Thyroid gland (tissue), 4 donors: ENCODE measurements at regions not wholly inside any gene's neighbourhood (a gene's known extent, or its start where the extent isn't known, plus 50 kb on each side); places are given as distances from the start of the nearest gene placed in this dataset.

Experiments
- POLR2A ChIP-seq, 2 donors: fragments of 450-650 bp; IDR thresholded peaks; one replicate each; pipeline ENCODE4 v1.6.1; 2017; ENCODE audit warnings: antibody characterized with exemption in 2 of 2, mild to moderate bottlenecking in 2 of 2, moderate library complexity in 1 of 2
- TF ChIP-seq, protein P1 (sequence below), 6 experiments: fragments of 200-600 bp in 3 of 6; fragments of 450-650 bp in 3 of 6; sonication (generic) in 3 of 6; IDR thresholded peaks; one replicate each; pipeline ENCODE4 v1.5.1; 2016 to 2019; ENCODE audit warnings: antibody characterized with exemption in 6 of 6, mild to moderate bottlenecking in 2 of 6, inconsistent platforms in 1 of 6, moderate library complexity in 1 of 6

DNA sequence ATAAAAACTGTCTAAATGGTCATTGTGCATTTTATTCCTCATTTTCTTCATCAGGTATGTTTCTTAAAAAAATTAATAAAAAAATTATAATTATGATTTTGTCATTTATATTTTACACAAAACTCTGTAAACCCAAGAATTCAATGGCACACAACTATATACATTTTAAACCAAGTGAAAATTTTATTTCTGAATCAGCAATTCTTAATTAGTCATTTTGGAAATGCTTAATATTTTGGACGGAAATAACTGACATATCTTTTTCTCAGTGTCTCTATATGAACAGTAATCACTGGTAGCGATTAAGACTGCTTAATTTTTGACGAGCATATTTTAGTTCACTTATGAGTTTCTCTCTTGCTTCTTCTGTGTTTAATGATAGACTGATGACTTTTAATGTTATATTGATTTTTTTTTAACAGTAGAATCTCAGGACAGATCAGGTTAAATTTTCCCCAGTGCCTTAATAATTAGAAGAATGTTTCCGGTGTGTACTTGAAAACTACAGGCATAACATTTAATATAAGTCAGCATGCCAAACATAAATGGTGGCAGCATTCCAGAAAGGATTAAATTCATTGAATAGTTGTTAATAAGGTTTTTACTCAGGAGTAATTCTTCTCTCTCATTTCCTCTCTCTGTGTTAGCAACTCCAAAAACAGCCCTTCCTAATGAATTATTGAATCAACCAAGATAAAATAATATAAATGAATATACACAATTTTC lies 644.7 kb upstream of the CDH6 start:
- TF ChIP-seq, protein P1, sequence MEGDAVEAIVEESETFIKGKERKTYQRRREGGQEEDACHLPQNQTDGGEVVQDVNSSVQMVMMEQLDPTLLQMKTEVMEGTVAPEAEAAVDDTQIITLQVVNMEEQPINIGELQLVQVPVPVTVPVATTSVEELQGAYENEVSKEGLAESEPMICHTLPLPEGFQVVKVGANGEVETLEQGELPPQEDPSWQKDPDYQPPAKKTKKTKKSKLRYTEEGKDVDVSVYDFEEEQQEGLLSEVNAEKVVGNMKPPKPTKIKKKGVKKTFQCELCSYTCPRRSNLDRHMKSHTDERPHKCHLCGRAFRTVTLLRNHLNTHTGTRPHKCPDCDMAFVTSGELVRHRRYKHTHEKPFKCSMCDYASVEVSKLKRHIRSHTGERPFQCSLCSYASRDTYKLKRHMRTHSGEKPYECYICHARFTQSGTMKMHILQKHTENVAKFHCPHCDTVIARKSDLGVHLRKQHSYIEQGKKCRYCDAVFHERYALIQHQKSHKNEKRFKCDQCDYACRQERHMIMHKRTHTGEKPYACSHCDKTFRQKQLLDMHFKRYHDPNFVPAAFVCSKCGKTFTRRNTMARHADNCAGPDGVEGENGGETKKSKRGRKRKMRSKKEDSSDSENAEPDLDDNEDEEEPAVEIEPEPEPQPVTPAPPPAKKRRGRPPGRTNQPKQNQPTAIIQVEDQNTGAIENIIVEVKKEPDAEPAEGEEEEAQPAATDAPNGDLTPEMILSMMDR (IDR thresholded peaks at IDR 0.05) = no peak
- no peak for TF ChIP-seq POLR2A (IDR thresholded peaks at IDR 0.05)
